Transverse colon (tissue), 3 donors: ENCODE measurements at regions not wholly inside any gene's neighbourhood (a gene's known extent, or its start where the extent isn't known, plus 50 kb on each side); places are given as distances from the start of the nearest gene placed in this dataset.

Experiments used
- EP300 ChIP-seq: sonication (generic); formaldehyde crosslinking; IDR thresholded peaks from one replicate; pipeline ENCODE4 v1.6.1; 2017; ENCODE audit warnings: antibody characterized with exemption, low read depth
- POLR2A ChIP-seq: fragments of 450-650 bp; IDR thresholded peaks from one replicate; pipeline ENCODE4 v1.6.1; 2016; ENCODE audit warnings: antibody characterized with exemption, mild to moderate bottlenecking, moderate library complexity
- TF ChIP-seq, protein P1 (sequence below), 5 experiments: fragments of 200-600 bp in 3 of 5; fragments of 450-650 bp in 2 of 5; sonication (generic) in 3 of 5; IDR thresholded peaks; 1 replicate in 2 of 5; 2 replicates in 3 of 5; pipeline ENCODE4 v1.5.1; 2016 to 2017; ENCODE audit warnings: antibody characterized with exemption in 5 of 5, inconsistent platforms in 3 of 5, mild to moderate bottlenecking in 2 of 5, moderate library complexity in 1 of 5

GRCh38 chr6:168719901-168720300, 278.9 kb downstream of the SMOC2 start:
- TF ChIP-seq, protein P1, sequence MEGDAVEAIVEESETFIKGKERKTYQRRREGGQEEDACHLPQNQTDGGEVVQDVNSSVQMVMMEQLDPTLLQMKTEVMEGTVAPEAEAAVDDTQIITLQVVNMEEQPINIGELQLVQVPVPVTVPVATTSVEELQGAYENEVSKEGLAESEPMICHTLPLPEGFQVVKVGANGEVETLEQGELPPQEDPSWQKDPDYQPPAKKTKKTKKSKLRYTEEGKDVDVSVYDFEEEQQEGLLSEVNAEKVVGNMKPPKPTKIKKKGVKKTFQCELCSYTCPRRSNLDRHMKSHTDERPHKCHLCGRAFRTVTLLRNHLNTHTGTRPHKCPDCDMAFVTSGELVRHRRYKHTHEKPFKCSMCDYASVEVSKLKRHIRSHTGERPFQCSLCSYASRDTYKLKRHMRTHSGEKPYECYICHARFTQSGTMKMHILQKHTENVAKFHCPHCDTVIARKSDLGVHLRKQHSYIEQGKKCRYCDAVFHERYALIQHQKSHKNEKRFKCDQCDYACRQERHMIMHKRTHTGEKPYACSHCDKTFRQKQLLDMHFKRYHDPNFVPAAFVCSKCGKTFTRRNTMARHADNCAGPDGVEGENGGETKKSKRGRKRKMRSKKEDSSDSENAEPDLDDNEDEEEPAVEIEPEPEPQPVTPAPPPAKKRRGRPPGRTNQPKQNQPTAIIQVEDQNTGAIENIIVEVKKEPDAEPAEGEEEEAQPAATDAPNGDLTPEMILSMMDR (IDR thresholded peaks at IDR 0.05) = no peak
- TF ChIP-seq POLR2A (no peak), EP300 (no peak)
